Naive thymus-derived CD4-positive, alpha-beta T cell (primary cell): ENCODE measurements at regions not wholly inside any gene's neighbourhood (a gene's known extent, or its start where the extent isn't known, plus 50 kb on each side); places are given as distances from the start of the nearest gene placed in this dataset.

Experiments used
- ATAC-seq: fragments of 150-1000 bp; cut with Tn5 transposase; 2 replicates; pipeline ENCODE4 v1.10.0; 2021; ENCODE audit warnings: mild to moderate bottlenecking, moderate library complexity
- CTCF ChIA-PET: fragments of 350-600 bp; sonication (Branson Sonifier 250); formaldehyde crosslinking; loops from one replicate; lab custom pipeline; 2021; ENCODE audit warnings: antibody characterized with exemption; lab: Charles Lee
- POLR2A ChIA-PET: fragments of 350-600 bp; sonication (Branson Sonifier 250); formaldehyde crosslinking; loops from one replicate; lab custom pipeline; 2021; ENCODE audit warnings: antibody characterized with exemption, inconsistent platforms; lab: Charles Lee
- DNase-seq, 9 donors: peaks; one replicate each; pipeline versions ENCODE4 v3.0.0 to v3.0.0-alpha.2; 2020 to 2022; ENCODE audit warnings: mixed read lengths in 1 of 9
- H3K27ac ChIP-seq: one replicate; pipeline ENCODE4 v1.7.0; 2013; ENCODE audit warnings: mild to moderate bottlenecking, low read depth, low read length, moderate library complexity
- H3K27me3 ChIP-seq, 2 donors: one replicate each; pipeline ENCODE4 v1.7.0; 2013; ENCODE audit warnings: low read length in 2 of 2, mild to moderate bottlenecking in 2 of 2, moderate library complexity in 2 of 2; ENCODE audit not compliant: control insufficient read depth in 2 of 2, insufficient read depth in 2 of 2
- H3K36me3 ChIP-seq, 3 experiments: 1 replicate in 2 of 3; 2 replicates in 1 of 3; pipeline ENCODE4 v1.7.0; 2013; ENCODE audit warnings: low read length in 3 of 3, mild to moderate bottlenecking in 3 of 3, moderate library complexity in 1 of 3; ENCODE audit not compliant: insufficient read depth in 3 of 3, control insufficient read depth in 2 of 3
- H3K4me1 ChIP-seq, 2 donors: one replicate each; pipeline ENCODE4 v1.7.0; 2013; ENCODE audit warnings: low read length in 2 of 2, mild to moderate bottlenecking in 2 of 2, moderate library complexity in 1 of 2; ENCODE audit not compliant: control insufficient read depth in 2 of 2, insufficient read depth in 2 of 2
- H3K4me3 ChIP-seq: 2 replicates; pipeline ENCODE4 v1.7.0; 2013; ENCODE audit warnings: mild to moderate bottlenecking, low read length
- H3K9me3 ChIP-seq, 3 experiments: 1 replicate in 2 of 3; 2 replicates in 1 of 3; pipeline ENCODE4 v1.7.0; 2013; ENCODE audit warnings: low read length in 3 of 3; ENCODE audit not compliant: control insufficient read depth in 2 of 3
- H3K27ac Mint-ChIP-seq, 9 donors: one replicate each; pipeline ENCODE4 v1.8.0; 2020 to 2022; ENCODE audit warnings: mixed read lengths in 9 of 9, mild to moderate bottlenecking in 8 of 9, moderate library complexity in 5 of 9, inconsistent platforms in 2 of 9
- H3K27me3 Mint-ChIP-seq, 5 donors: one replicate each; pipeline ENCODE4 v1.8.0; 2021 to 2022; ENCODE audit warnings: mixed read lengths in 5 of 5, mild to moderate bottlenecking in 1 of 5
- H3K36me3 Mint-ChIP-seq, 5 donors: one replicate each; pipeline ENCODE4 v1.8.0; 2020 to 2022; ENCODE audit warnings: mixed read lengths in 5 of 5, mild to moderate bottlenecking in 3 of 5, inconsistent platforms in 1 of 5
- H3K4me1 Mint-ChIP-seq, 7 donors: one replicate each; pipeline ENCODE4 v1.8.0; 2020 to 2022; ENCODE audit warnings: mixed read lengths in 7 of 7, mild to moderate bottlenecking in 3 of 7, inconsistent platforms in 1 of 7
- H3K4me3 Mint-ChIP-seq, 10 donors: one replicate each; pipeline ENCODE4 v1.8.0; 2020 to 2022; ENCODE audit warnings: mild to moderate bottlenecking in 10 of 10, mixed read lengths in 10 of 10, moderate library complexity in 6 of 10, inconsistent platforms in 2 of 10
- H3K9me3 Mint-ChIP-seq, 11 donors: one replicate each; pipeline ENCODE4 v1.8.0; 2020 to 2022; ENCODE audit warnings: mixed read lengths in 11 of 11, mild to moderate bottlenecking in 4 of 11, inconsistent platforms in 1 of 11, moderate library complexity in 1 of 11
- intact Hi-C, 2 donors: fragments of 100-400 bp; cut with micrococcal nuclease; formaldehyde crosslinking; loops; one replicate each; pipeline ENCODE4 v1.15.1; 2023

GRCh38 chr7:119348491-119348890 is 924.5 kb upstream of the KCND2 start:
- no peaks in the 10 kb centered on the region for H3K27me3 Mint-ChIP-seq
- no peak overlapping the region for H3K4me3 Mint-ChIP-seq
- ChIA-PET POLR2A (no interaction called here), CTCF (no interaction called here)
- Histone ChIP-seq H3K9me3 (no peaks in the 10 kb centered on the region), H3K4me1 (no peaks in the 10 kb centered on the region), H3K27ac (no peak overlapping the region), H3K4me3 (no peak overlapping the region), H3K36me3 (no peaks in the 10 kb centered on the region), H3K27me3 (no peaks in the 10 kb centered on the region)
- H3K9me3 Mint-ChIP-seq: peaks cover 0 to 19% (median 6%) of the 10 kb centered on the region in 11 donors
- ATAC-seq (no peak), DNase-seq (no peak)
- no peaks in the 10 kb centered on the region for H3K36me3 Mint-ChIP-seq
- intact Hi-C loops: no loop called here
- no peak overlapping the region for H3K27ac Mint-ChIP-seq
- no peaks in the 10 kb centered on the region for H3K4me1 Mint-ChIP-seq

DNA sequence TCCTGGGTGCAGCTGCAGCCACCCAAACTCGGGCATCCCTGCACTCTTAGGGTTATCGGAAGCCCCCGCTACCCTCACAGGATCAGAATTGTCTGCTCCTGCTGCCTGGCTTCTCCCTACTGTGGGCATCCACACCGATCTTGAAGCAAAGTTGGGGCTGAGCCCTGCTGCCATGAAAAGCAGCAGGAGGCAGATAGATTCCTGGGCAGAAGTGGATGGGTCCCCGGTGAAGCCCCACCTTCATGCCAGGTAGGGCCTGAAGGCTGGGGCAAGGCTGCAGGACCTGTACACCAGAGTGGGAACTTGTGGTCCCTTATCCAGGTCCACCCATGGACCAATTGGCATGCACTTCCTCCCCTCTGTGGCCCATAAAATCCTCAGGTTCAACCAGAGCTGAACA is 922.6 kb upstream of the KCND2 start:
- no peak overlapping the region for H3K27ac ChIP-seq
- ChIA-PET POLR2A (no interaction called here), CTCF (no interaction called here)
- ATAC-seq (no peak), DNase-seq (no peak)
- Mint-ChIP-seq H3K27me3 (no peaks in the 10 kb centered on the region), H3K4me1 (no peaks in the 10 kb centered on the region), H3K27ac (no peak overlapping the region), H3K36me3 (no peaks in the 10 kb centered on the region), H3K9me3 (peaks cover 0 to 17% (median 6%) of the 10 kb centered on the region in 11 donors), H3K4me3 (no peak overlapping the region)
- H3K36me3 ChIP-seq: no peaks in the 10 kb centered on the region
- no peaks in the 10 kb centered on the region for H3K27me3 ChIP-seq
- no peaks in the 10 kb centered on the region for H3K4me1 ChIP-seq
- no peaks in the 10 kb centered on the region for H3K9me3 ChIP-seq
- H3K4me3 ChIP-seq: no peak overlapping the region
- intact Hi-C loops: no loop called here

- H3K36me3 Mint-ChIP-seq: no peaks in the 10 kb centered on the region
- peaks cover 0 to 12% (median 4%) of the 10 kb centered on the region in 11 donors for H3K9me3 Mint-ChIP-seq
- no peak overlapping the region for H3K4me3 Mint-ChIP-seq
- Histone ChIP-seq H3K9me3 (no peaks in the 10 kb centered on the region), H3K4me3 (no peak overlapping the region), H3K4me1 (no peaks in the 10 kb centered on the region), H3K27me3 (no peaks in the 10 kb centered on the region), H3K36me3 (no peaks in the 10 kb centered on the region), H3K27ac (no peak overlapping the region)
- POLR2A ChIA-PET: no interaction called here
- no peak for ATAC-seq
- intact Hi-C loops: no loop called here
- CTCF ChIA-PET: no interaction called here
- H3K4me1 Mint-ChIP-seq: no peaks in the 10 kb centered on the region
- H3K27me3 Mint-ChIP-seq: no peaks in the 10 kb centered on the region
- H3K27ac Mint-ChIP-seq: no peak overlapping the region
- no peak for DNase-seq
These were observed 921.7 kb upstream of the KCND2 start for GRCh38 chr7:119351320-119351719.

DNA sequence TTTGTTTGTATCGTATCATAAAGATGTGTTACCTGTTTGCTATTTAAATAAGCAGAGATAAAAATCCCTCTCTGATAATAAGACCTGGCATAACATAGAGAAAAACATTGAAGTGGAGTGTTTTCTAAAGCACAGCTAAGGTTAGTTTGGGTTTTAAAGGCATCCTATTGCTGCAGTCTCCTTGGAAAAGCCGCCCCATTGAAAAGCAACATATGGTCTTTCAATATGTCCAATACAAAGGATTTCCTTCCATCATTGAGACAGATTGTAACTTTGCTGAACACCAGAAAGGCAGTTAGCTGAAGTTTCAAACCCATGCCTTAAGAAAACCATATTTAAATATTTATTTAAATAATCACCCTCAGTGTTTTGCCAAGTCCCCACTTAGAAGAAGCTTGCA is 898.5 kb upstream of the KCND2 start:
- Histone ChIP-seq H3K4me1 (no peaks in the 10 kb centered on the region), H3K27ac (no peak overlapping the region), H3K27me3 (no peaks in the 10 kb centered on the region), H3K9me3 (no peaks in the 10 kb centered on the region), H3K4me3 (no peak overlapping the region), H3K36me3 (no peaks in the 10 kb centered on the region)
- no peaks in the 10 kb centered on the region for H3K4me1 Mint-ChIP-seq
- no peak overlapping the region for H3K4me3 Mint-ChIP-seq
- ChIA-PET CTCF (no interaction called here), POLR2A (no interaction called here)
- intact Hi-C loops: no loop called here
- H3K27ac Mint-ChIP-seq: no peak overlapping the region
- peaks cover 0 to 16% (median 5%) of the 10 kb centered on the region in 11 donors for H3K9me3 Mint-ChIP-seq
- no peaks in the 10 kb centered on the region for H3K27me3 Mint-ChIP-seq
- ATAC-seq (no peak), DNase-seq (no peak)
- H3K36me3 Mint-ChIP-seq: no peaks in the 10 kb centered on the region

DNA sequence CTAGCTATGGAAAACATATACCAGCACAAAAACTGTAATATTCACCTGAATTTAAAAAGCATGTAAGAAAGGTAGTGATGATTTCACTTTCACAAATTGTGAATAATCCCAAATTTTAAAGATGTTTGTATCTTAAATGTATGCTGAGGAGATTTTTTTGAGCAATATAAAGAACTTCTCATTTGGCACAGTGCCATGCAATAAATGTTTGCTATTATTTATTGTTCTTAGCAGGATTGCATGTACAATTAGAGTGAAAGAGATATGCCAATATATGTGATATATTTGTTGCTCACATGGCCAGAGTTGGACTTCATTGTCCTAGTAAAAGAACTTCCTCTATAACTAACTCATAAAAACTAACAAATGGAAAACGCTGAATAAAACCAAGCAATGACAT is 895.1 kb upstream of the KCND2 start:
- Mint-ChIP-seq H3K27ac (no peak overlapping the region), H3K36me3 (no peaks in the 10 kb centered on the region), H3K4me1 (no peaks in the 10 kb centered on the region), H3K4me3 (no peak overlapping the region), H3K27me3 (no peaks in the 10 kb centered on the region), H3K9me3 (peaks cover 0 to 11% (median 1%) of the 10 kb centered on the region in 11 donors)
- no peak overlapping the region for H3K4me3 ChIP-seq
- no peaks in the 10 kb centered on the region for H3K27me3 ChIP-seq
- H3K27ac ChIP-seq: no peak overlapping the region
- no peaks in the 10 kb centered on the region for H3K9me3 ChIP-seq
- CTCF ChIA-PET: no interaction called here
- DNase-seq (no peak), ATAC-seq (no peak)
- intact Hi-C loops: no loop called here
- H3K4me1 ChIP-seq: no peaks in the 10 kb centered on the region
- POLR2A ChIA-PET: no interaction called here
- H3K36me3 ChIP-seq: no peaks in the 10 kb centered on the region

- ATAC-seq (no peak), DNase-seq (no peak)
- Histone ChIP-seq H3K4me3 (no peak overlapping the region), H3K27me3 (no peaks in the 10 kb centered on the region), H3K4me1 (no peaks in the 10 kb centered on the region), H3K27ac (no peak overlapping the region), H3K36me3 (no peaks in the 10 kb centered on the region), H3K9me3 (no peaks in the 10 kb centered on the region)
- intact Hi-C loops: no loop called here
- Mint-ChIP-seq H3K27me3 (no peaks in the 10 kb centered on the region), H3K4me1 (no peaks in the 10 kb centered on the region), H3K36me3 (no peaks in the 10 kb centered on the region), H3K4me3 (no peak overlapping the region), H3K27ac (no peak overlapping the region), H3K9me3 (peaks cover 0 to 8% (median 1%) of the 10 kb centered on the region in 11 donors)
- POLR2A ChIA-PET: no interaction called here
- CTCF ChIA-PET: no interaction called here
These were observed 890.2 kb upstream of the KCND2 start for GRCh38 chr7:119382726-119383125.

- peaks cover 0 to 3% (median 0%) of the 10 kb centered on the region in 11 donors for H3K9me3 Mint-ChIP-seq
- no peaks in the 10 kb centered on the region for H3K4me1 Mint-ChIP-seq
- Histone ChIP-seq H3K36me3 (no peaks in the 10 kb centered on the region), H3K4me3 (no peak overlapping the region), H3K4me1 (no peaks in the 10 kb centered on the region), H3K9me3 (no peaks in the 10 kb centered on the region), H3K27me3 (no peaks in the 10 kb centered on the region), H3K27ac (no peak overlapping the region)
- H3K27me3 Mint-ChIP-seq: no peaks in the 10 kb centered on the region
- POLR2A ChIA-PET: no interaction called here
- H3K36me3 Mint-ChIP-seq: no peaks in the 10 kb centered on the region
- H3K4me3 Mint-ChIP-seq: no peak overlapping the region
- CTCF ChIA-PET: no interaction called here
- no peak for DNase-seq
- intact Hi-C loops: no loop called here
- no peak for ATAC-seq
- no peak overlapping the region for H3K27ac Mint-ChIP-seq
These were observed 878.0 kb upstream of the KCND2 start for GRCh38 chr7:119395024-119395423.
